ENCODE measurements at regions not wholly inside any gene's neighbourhood (a gene's known extent, or its start where the extent isn't known, plus 50 kb on each side); places are given as distances from the start of the nearest gene placed in this dataset.

GRCh38 chr18:11468617-11469016, 140.8 kb upstream of the SLC35G4 start:
- 0% methylated on average over 2 of the region's 2 CpGs for WGBS (ENCODE audit: insufficient coverage, low coverage, missing lambda C conversion rate)
- no peak for DNase-seq (ENCODE audit: extremely low read depth in 1 of 4, low spot score in 3 of 4)
- no peaks in the 10 kb centered on the region for H3K9me3 ChIP-seq (replicated peaks; ENCODE audit: control insufficient read depth, insufficient read depth, low read depth, low read length)
- no peaks in the 10 kb centered on the region for H3K4me1 ChIP-seq (replicated peaks in 1 of 2; ENCODE audit: control insufficient read depth in 2 of 2, insufficient read depth in 2 of 2, low read length in 2 of 2)
- H3K27me3 ChIP-seq (ENCODE audit: control insufficient read depth in 2 of 2, insufficient read depth in 2 of 2, low read length in 2 of 2): no peaks in the 10 kb centered on the region; a peak in 1 of 5 replicates
- no peak overlapping the region for H3K27ac ChIP-seq (ENCODE audit: extremely low read depth, low read depth, low read length)
- no peaks in the 10 kb centered on the region for H3K79me2 ChIP-seq (ENCODE audit: control insufficient read depth, insufficient read depth, low read length)
- no peaks in the 10 kb centered on the region for H3K9me1 ChIP-seq (ENCODE audit: control insufficient read depth, insufficient read depth, low read length)
- no peak for ATAC-seq
- H2AFZ ChIP-seq (ENCODE audit: low read depth, low read length): no peak overlapping the region
- H3K4me3 ChIP-seq: no peak overlapping the region
- H4K20me1 ChIP-seq (replicated peaks; ENCODE audit: control insufficient read depth, insufficient read depth, low read length): no peaks in the 10 kb centered on the region
- H3K9ac ChIP-seq (ENCODE audit: insufficient read depth in 1 of 2, low read depth in 2 of 2, low read length in 2 of 2): no peak overlapping the region
- no peak overlapping the region for H3K4me2 ChIP-seq (ENCODE audit: insufficient read depth, low read length)
- FAIRE-seq: no peak
- intact Hi-C loops (cut with micrococcal nuclease) (no loop called here), in situ Hi-C loops (cut with MboI) (no loop called here)
- CTCF ChIA-PET (ENCODE audit: low intra/inter-chr PET ratio): no interaction called here
- H3K36me3 ChIP-seq (ENCODE audit: control insufficient read depth, insufficient read depth, low read length): no peaks in the 10 kb centered on the region
- POLR2A ChIA-PET: no interaction called here
- BruUV-seq (replicated peaks): no TSS peak
- TF ChIP-seq STAG1 (CRISPR knock-in tag; IDR thresholded peaks at IDR 0.05; ENCODE audit: borderline replicate concordance) (no peak), RHOXF2B (CRISPR knock-in tag; conservative IDR thresholded peaks at IDR 0.05) (no peak), SRSF3 (IDR thresholded peaks at IDR 0.05; ENCODE audit: insufficient read depth, low read length) (no peak), ZNF77 (CRISPR knock-in tag; IDR thresholded peaks at IDR 0.05) (no peak), MCM5 (IDR thresholded peaks at IDR 0.05; ENCODE audit: low read depth) (no peak), SMAD4 (CRISPR knock-in tag; conservative IDR thresholded peaks at IDR 0.05) (no peak), ZNF146 (CRISPR knock-in tag; IDR thresholded peaks at IDR 0.05; ENCODE audit: unreplicated experiment) (no peak), CXXC5 (CRISPR knock-in tag; IDR thresholded peaks at IDR 0.05) (no peak), RAD21 (CRISPR knock-in tag; conservative IDR thresholded peaks at IDR 0.05 in 1 of 2, IDR thresholded peaks at IDR 0.05 in 1 of 2) (no peak), NFIC (IDR thresholded peaks at IDR 0.05) (no peak), SETDB1 (IDR thresholded peaks at IDR 0.05; ENCODE audit: low read length) (no peak), NRF1 (conservative IDR thresholded peaks at IDR 0.05 in 1 of 2, IDR thresholded peaks at IDR 0.05 in 1 of 2) (no peak), ETV6 (IDR thresholded peaks at IDR 0.05; ENCODE audit: borderline replicate concordance in 1 of 2, low read depth in 2 of 2, low read length in 1 of 2) (no peak), ETV6 (CRISPR knock-in tag; IDR thresholded peaks at IDR 0.05; ENCODE audit: borderline replicate concordance) (no peak), THAP12 (CRISPR knock-in tag; IDR thresholded peaks at IDR 0.05) (no peak), NFATC3 (IDR thresholded peaks at IDR 0.05) (no peak), KLF10 (CRISPR knock-in tag; IDR thresholded peaks at IDR 0.05) (no peak), CREB3L1 (IDR thresholded peaks at IDR 0.05; ENCODE audit: borderline replicate concordance, low read depth) (no peak), HNRNPH1 (optimal IDR thresholded peaks at IDR 0.05; ENCODE audit: low read depth, low read length) (no peak)

Measured in K562 (cell line).